Anterior cingulate cortex (tissue), 58 donors: ENCODE measurements at regions not wholly inside any gene's neighbourhood (a gene's known extent, or its start where the extent isn't known, plus 50 kb on each side); places are given as distances from the start of the nearest gene placed in this dataset.

Experiments used
- DNase-seq, 58 donors: peaks; one replicate each; lab custom pipeline; 2025; lab: John Stamatoyannopoulos, UW

DNA sequence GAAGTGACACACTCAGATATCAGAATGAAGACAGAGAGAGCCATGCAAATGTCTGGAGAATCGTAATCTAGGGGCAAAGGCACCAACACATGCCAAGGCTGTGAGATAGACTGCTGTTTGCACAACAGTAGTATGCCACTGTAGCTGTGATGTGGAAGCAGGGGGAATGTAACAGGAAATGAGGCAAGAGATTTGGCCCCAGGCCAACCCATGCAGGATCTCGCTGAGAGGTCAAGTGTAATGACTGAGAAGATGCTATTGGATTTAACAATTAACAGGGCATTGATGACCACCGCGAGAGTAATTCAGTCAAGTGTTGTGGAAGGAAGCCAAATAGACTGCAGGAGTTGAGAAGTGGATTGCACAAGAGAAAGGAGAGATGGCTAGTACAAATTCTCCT lies 107.3 kb upstream of the ST6GALNAC5 start:
- DNase-seq = peak in 1 of 58 donors; percentile 39

DNA sequence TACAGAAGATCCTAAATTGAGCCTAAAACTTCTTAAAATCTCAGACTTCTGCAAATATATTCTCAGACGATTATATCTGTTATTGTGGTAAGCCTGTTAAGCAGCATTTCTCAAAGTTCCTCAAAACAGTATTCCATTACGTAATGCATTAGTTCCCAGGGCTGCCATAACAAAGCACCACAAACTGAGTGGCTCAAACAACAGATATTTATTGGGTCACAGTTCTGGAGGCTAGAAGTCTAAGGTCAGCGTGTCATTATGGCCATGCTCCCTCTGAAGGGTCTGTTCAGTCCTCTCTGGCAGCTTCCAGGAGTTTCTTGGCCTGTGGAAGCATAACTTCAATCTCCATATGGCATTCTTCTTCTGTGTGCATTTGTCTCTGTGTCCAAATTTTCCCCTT lies 103.5 kb upstream of the ST6GALNAC5 start:
- no peak for DNase-seq

DNA sequence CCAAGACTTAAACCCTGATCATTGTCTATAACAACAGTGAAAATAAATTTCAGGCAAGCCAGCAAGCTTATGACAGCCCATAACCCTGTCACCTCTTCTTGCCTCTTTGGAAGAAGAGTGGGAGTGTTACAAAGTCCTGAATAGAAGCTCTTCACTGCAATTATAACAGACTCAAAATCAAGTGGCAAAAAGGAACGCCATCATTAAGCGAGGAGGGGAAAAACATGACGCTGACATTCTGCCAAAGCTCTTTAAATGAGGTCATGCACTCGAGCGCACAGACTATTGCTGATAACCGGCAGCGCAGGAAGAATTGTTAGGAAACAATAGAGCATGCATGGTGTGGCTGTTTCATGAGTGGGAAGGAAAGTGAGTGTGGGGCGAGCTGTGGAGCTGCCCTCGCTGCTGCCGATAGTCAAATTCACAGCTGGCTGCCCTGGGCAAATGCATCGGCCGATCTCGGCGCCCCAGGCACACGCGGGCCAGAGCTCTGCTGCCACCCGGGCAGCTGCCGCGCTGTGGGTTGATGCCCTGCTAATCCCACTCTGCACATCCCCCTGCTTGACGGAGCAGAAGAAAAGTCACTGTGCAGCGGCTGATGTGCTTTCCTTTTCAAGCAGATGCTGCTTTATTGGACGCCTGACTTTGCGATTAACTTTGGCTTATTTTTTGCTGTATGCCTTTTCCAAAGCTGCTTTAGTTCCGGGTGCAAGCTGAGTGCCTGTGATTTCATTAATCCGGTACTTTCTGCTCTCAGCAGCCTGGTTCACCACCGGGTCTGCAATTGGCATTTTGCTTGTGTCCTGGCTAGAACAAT lies 102.4 kb upstream of the ST6GALNAC5 start:
- DNase-seq = peak in 21 of 58 donors; percentile 2 to 53 (median 20)

DNA sequence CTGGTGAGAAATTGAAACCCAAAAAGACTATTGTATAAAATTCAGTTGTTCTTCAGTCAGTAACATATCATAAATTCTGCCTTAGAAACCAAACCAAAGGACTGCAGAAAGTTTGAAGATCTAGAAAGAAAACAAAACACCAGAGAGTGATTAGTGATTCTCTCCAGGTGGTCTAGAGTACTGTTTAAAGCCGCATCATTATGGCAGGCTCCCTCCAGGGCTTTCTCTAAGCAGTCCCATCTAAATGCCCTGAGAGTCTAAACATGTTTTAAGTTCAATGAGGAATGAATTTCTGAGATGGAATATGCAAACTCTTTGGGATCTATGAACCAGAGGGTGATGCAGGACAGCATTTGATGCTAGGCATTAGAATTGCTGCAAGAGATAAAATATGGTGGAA lies 100.9 kb upstream of the ST6GALNAC5 start:
- DNase-seq = no peak

DNA sequence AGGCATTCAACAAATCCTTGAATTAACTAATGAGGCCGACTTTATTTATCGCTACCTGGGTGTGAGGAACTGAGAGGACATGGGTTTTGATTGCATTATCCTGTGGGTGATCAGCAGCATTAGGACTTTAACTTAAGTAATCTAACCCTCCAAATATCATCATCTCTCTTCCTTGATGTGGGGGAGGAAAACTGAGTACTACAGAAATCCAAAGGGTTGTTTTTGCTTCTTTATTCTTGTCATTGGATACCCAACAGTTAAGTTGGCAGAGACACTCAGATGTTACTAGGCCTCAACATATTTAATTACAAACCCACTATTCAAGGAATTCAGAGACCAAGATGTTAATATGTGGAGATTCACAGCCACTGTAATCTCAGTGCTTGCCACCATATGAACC lies 97.4 kb upstream of the ST6GALNAC5 start:
- no peak for DNase-seq

DNA sequence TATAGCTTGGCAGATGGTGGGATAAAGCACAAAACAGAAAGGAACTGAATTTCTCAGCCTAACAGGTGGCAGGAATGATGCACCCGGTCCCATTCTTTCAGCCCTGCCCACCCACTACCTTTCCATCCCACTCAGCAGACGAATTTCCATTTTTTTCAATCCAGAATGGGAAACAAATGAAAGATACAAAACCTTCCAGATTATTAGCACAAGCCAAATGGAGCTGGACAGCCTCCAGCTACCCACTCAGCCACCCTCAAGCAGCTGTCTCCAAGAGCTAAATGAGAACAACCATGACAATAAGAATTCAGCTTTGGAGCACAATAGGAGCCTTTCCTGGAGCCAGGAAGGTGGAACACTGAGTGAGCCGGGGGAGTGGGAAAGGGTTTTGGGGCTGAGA lies 96.3 kb upstream of the ST6GALNAC5 start:
- peak in 29 of 58 donors; percentile 1 to 73 (median 28) for DNase-seq

DNA sequence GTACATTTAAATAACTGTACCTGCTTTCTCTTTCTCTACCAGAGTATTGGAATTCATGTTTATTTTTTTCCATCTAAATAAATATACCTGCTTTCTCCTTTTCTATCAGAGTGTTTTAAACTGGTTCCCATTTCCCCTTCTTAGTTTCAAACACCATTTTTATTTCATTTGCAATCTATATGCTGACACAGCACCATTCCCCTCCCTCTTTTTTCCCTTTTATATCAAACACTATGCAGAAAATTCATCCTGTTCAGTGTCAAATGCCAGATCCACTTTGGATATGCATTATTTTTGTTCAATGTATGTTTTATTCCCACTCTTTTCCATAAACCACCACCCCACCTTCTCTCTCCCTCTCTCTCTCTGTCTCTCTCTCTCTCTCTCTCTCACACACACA lies 85.8 kb upstream of the ST6GALNAC5 start:
- no peak for DNase-seq

DNA sequence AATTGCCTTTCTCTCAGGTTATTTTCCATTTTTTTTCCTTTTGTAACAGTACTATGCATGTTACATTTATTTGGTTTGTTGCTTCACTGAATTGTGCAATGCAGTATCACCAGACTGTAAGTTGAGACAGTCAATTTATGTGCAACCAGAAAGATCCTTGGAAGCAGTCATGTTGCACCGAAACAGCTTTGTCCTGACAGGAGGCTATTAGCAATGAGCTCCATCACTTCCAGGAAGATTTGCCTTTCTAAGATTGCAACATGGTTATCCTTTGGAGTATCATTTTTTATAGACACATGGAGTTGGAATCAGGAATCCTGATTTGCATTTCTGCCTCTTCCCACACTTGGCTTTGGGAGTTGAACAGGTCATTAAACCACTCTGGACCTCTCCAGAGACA lies 84.5 kb upstream of the ST6GALNAC5 start:
- DNase-seq = no peak

DNA sequence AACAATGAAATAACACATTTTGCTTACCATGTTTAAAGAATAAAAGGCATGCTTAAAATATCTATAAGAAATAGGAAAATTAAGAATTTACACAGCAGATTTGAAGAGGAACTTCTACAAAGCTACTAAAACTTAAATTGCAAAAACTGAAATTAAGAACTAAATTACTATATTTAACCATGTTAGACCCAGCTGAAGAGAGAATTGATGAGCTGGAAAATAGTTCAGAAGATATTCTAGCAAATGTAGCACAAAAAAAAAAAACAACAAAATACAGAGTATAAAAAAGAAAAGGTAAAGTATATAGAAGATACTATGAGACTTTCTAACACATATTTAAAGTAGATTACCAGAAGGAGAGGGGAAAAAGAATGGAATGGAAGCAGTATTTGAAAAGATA lies 82.8 kb upstream of the ST6GALNAC5 start:
- no peak for DNase-seq

DNA sequence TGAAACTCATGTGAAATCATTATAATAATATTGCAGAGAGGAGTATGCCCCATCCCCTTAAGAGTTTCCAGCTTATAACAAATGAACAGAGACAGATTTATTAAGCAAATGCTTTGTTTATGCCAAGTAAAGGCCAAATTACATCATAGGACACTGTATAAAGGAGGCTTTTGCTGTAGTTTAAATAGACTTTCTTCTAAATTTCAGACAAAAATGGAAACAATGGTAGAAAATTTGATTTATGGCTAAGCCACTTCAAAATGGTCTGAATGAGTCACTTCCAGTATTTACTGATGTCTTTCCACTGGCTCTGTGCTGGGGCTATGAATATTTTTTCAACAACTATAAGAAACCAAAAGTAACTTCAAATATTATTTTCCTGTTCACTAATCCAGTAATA lies 81.1 kb upstream of the ST6GALNAC5 start:
- DNase-seq = no peak

DNA sequence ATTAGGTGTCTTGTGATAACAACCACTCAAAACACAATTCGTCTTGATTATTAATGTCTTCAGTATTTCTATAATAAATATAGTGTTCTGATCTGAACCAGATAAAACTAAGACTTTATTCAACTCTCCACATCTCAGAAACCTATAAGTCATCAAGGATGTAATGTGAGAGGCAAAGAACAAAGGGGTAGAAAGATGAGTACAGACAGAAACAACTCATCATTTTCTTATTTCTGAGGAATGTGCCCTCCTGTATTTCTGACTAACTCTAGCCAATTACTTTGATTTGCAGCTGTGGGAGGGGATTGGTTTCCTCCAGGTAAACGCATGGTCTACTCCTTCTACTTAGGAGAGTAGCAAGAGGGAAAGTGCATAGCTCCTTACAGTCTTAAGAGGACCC lies 73.7 kb upstream of the ST6GALNAC5 start:
- no peak for DNase-seq

DNA sequence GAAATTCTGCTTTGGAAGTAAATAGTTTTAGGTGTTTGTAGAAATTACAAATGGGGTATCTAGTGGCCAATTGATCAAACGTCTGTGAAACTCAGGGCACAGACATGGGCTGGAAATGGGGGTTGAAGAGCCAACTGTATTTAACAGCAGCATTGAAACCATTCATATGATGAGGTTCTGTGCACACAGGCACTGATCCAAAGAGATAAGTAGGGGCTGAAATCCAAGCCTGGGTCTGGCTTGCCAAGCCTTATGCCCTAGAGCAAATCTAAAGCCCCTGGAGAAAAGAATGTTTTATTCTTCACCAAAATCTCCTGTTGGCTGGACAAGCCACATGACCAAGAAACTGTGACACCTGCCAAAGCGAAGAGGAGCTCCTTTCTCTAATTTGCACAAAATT lies 67.6 kb upstream of the ST6GALNAC5 start:
- DNase-seq = no peak

DNA sequence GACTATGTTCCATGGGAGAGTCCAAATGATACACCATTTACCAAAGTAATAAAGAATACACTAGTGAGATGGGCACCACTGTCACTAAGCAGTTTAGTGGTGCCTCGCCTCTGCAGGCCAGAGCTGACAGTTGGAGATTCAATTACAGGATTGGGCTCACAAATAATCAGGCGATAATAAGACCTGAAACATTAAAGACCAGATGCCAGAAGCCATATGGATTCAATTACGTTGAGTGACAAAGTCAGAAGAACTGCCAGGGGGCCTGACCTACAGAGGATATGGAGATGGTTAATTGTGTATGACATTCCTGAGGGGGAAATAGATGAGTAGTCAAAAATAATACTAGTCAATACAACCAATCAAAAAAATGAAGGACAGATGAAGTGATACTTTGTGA lies 65.2 kb upstream of the ST6GALNAC5 start:
- no peak for DNase-seq

DNA sequence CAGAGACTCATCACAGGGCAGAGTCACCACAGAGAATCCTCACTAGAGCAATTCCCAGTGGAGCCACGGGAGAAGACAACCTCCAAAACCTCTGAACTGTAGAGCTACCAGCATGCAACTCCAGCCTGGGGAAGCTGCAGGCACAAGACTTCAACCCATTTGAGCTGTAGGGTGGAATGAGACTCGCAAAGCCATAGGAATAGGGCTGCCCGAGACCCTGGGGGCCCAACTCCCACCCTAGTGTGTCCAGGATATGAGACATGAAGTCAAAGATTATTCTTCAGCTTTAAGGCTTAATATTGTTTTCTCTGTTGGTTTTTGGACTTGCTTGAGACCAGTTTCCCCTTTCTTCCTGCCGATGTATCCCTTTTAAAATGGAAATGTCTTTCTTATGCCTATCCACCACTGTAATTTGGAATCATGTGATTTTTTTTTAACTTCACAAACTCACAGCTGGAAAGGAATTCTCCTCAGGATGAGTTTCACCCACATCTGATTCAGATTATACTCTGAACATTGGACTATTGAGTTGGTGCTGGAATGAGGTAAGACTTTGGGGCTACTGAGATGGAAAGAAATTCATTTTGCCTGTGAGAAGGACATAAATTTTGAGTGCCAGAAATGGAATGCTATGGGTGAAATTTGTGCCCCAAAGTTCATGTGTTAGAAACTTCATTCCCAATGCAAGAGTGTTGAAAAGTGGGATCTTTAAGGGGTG lies 59.6 kb upstream of the ST6GALNAC5 start:
- no peak for DNase-seq
